Suprapubic skin (tissue), 4 donors: ENCODE measurements at regions not wholly inside any gene's neighbourhood (a gene's known extent, or its start where the extent isn't known, plus 50 kb on each side); places are given as distances from the start of the nearest gene placed in this dataset.

ENCODE experiments used
- DNase-seq, 2 donors: peaks; one replicate each; pipeline ENCODE4 v3.0.0-alpha.2; 2019; ENCODE audit warnings: low spot score in 2 of 2
- H3K27ac ChIP-seq: fragments of 200-600 bp; sonication (generic); one replicate; pipeline ENCODE4 v1.5.1; 2019
- H3K27me3 ChIP-seq: fragments of 200-600 bp; sonication (generic); one replicate; pipeline ENCODE4 v1.5.1; 2019
- H3K36me3 ChIP-seq: fragments of 200-600 bp; sonication (generic); one replicate; pipeline ENCODE4 v1.5.1; 2019
- H3K4me1 ChIP-seq: fragments of 200-600 bp; sonication (generic); one replicate; pipeline ENCODE4 v1.5.1; 2019
- H3K4me3 ChIP-seq: fragments of 200-600 bp; sonication (generic); one replicate; pipeline ENCODE4 v1.5.1; 2019; ENCODE audit warnings: mild to moderate bottlenecking
- H3K9me3 ChIP-seq: fragments of 200-600 bp; sonication (generic); one replicate; pipeline ENCODE4 v1.5.1; 2019
- CTCF ChIP-seq, 2 donors: fragments of 200-600 bp in 1 of 2; fragments of 450-650 bp in 1 of 2; sonication (generic) in 1 of 2; IDR thresholded peaks; one replicate each; pipeline ENCODE4 v1.5.1; 2016 to 2019; ENCODE audit warnings: antibody characterized with exemption in 2 of 2, mild to moderate bottlenecking in 1 of 2, moderate library complexity in 1 of 2
- EP300 ChIP-seq: sonication (generic); formaldehyde crosslinking; IDR thresholded peaks from one replicate; pipeline ENCODE4 v1.6.1; 2017; ENCODE audit warnings: antibody characterized with exemption
- POLR2A ChIP-seq, 2 donors: fragments of 450-650 bp; IDR thresholded peaks; one replicate each; pipeline ENCODE4 v1.6.1; 2017; ENCODE audit warnings: antibody characterized with exemption in 2 of 2, mild to moderate bottlenecking in 2 of 2, moderate library complexity in 2 of 2
- POLR2AphosphoS5 ChIP-seq, 3 donors: sonication (generic); formaldehyde crosslinking; IDR thresholded peaks; one replicate each; pipeline ENCODE4 v1.6.1; 2017; ENCODE audit warnings: antibody characterized with exemption in 3 of 3
- WGBS: methylation state at CpG from one replicate; pipeline ENCODE4 v1.1.5; 2018; 5-methylcytosine and 5-hydroxymethylcytosine counted together

- H3K27ac ChIP-seq, result no peak overlapping the region
- WGBS, result 61% methylated on average over 3 of the region's 3 CpGs
Observed at GRCh38 chr3:154542837-154543236, 112.8 kb upstream of the GPR149 start.

GRCh38 chr3:154540950-154541604 is 111.1 kb upstream of the GPR149 start:
- Histone ChIP-seq H3K27me3 (no peaks in the 10 kb centered on the region), H3K27ac (no peak overlapping the region), H3K4me3 (no peak overlapping the region), H3K36me3 (no peaks in the 10 kb centered on the region), H3K4me1 (no peaks in the 10 kb centered on the region), H3K9me3 (no peaks in the 10 kb centered on the region)
- no peak for DNase-seq
- 89% methylated on average over 2 of the region's 2 CpGs for WGBS
- no peak for TF ChIP-seq POLR2A (IDR thresholded peaks at IDR 0.05)
- TF ChIP-seq EP300, result no peak
- no peak for TF ChIP-seq CTCF (IDR thresholded peaks at IDR 0.05)
- no peak for TF ChIP-seq POLR2AphosphoS5 (IDR thresholded peaks at IDR 0.05)

More at GRCh38 chr3:154542837-154543236, 112.8 kb upstream of the GPR149 start:
- no peak overlapping the region for H3K4me3 ChIP-seq
- no peaks in the 10 kb centered on the region for H3K27me3 ChIP-seq
- H3K4me1 ChIP-seq, result no peaks in the 10 kb centered on the region
- TF ChIP-seq POLR2A (IDR thresholded peaks at IDR 0.05), result no peak
- TF ChIP-seq EP300, result no peak
- no peak for DNase-seq
- no peaks in the 10 kb centered on the region for H3K9me3 ChIP-seq
- no peaks in the 10 kb centered on the region for H3K36me3 ChIP-seq

DNA sequence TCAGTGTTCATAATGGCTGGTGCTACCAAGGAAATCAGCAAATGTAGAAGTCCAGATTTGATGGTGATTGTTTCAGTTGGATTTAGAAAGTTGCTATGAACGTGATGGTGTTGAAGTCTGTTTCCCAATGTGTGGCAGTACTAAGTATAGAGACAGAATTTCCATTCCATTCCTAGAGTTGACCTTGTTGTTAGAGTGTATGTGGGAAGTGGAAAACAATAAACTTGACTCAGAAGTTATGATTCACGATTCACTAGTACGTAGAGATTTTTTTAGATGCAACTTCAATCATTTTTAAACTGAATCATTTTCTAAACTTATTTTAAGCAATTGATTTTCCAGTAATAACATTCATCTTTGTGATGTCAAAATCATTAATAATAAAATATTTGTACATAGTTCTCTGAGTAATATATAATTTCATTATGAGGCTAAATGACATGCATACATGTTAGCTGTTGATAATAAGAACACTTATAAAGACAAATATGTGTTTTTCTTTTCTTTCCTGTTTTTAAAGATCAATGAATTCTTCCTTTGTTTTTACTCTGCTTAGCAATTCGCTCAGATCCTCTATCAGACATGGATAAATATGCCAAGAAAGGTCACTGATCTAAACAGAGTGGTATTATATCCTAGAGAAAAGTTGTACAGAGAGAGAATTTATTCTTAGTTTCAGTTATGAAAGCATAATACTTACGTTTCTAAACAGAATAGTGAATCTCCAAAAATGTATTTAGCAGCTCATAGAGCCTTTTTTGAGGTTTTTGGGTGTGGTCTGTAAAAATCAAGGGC is 108.8 kb upstream of the GPR149 start:
- no peaks in the 10 kb centered on the region for H3K9me3 ChIP-seq
- no peaks in the 10 kb centered on the region for H3K27me3 ChIP-seq
- TF ChIP-seq POLR2A (IDR thresholded peaks at IDR 0.05), result no peak
- TF ChIP-seq POLR2AphosphoS5 (IDR thresholded peaks at IDR 0.05), result no peak
- TF ChIP-seq CTCF (IDR thresholded peaks at IDR 0.05), result no peak
- no peak for TF ChIP-seq EP300
- H3K36me3 ChIP-seq, result no peaks in the 10 kb centered on the region
- no peak for DNase-seq
- WGBS, result 66% methylated on average over 5 of the region's 5 CpGs
- no peak overlapping the region for H3K27ac ChIP-seq
- H3K4me1 ChIP-seq, result no peaks in the 10 kb centered on the region
- H3K4me3 ChIP-seq, result no peak overlapping the region

DNA sequence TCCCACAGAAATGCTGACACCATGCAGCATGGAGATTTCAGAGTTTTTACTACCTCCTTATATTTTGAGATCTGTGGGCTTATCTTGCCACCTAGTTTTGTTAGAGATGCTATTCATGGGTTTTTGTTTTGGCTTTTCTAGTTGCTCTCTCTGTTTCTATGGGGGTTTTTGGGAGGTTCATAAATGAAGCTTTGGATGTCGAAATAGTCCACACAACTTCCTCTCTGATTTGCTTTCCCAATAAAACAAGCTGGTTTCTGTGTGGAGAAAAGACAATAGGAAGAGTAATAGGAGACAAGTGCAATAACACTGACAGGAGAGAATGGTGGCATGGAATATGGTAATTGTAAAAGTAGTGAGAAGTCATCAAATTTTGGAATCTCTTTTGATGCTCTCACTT is 106.8 kb upstream of the GPR149 start:
- TF ChIP-seq EP300, result no peak
- TF ChIP-seq POLR2AphosphoS5 (IDR thresholded peaks at IDR 0.05), result no peak
- no peak for TF ChIP-seq CTCF (IDR thresholded peaks at IDR 0.05)
- no peaks in the 10 kb centered on the region for H3K36me3 ChIP-seq
- no peaks in the 10 kb centered on the region for H3K9me3 ChIP-seq
- 82% methylated on average over 1 of the region's 1 CpG for WGBS
- no peak for DNase-seq
- H3K4me1 ChIP-seq, result no peaks in the 10 kb centered on the region
- no peak overlapping the region for H3K27ac ChIP-seq
- no peaks in the 10 kb centered on the region for H3K27me3 ChIP-seq
- H3K4me3 ChIP-seq, result no peak overlapping the region

- no peaks in the 10 kb centered on the region for H3K9me3 ChIP-seq
- peaks cover 3% of the 10 kb centered on the region for H3K4me1 ChIP-seq
- no peak for DNase-seq
- H3K4me3 ChIP-seq, result no peak overlapping the region
- TF ChIP-seq POLR2AphosphoS5 (IDR thresholded peaks at IDR 0.05) (no peak), POLR2A (IDR thresholded peaks at IDR 0.05) (no peak)
- H3K36me3 ChIP-seq, result no peaks in the 10 kb centered on the region
- H3K27ac ChIP-seq, result no peak overlapping the region
- no peaks in the 10 kb centered on the region for H3K27me3 ChIP-seq
Observed at GRCh38 chr3:154522036-154522602, 92.1 kb upstream of the GPR149 start.

DNA sequence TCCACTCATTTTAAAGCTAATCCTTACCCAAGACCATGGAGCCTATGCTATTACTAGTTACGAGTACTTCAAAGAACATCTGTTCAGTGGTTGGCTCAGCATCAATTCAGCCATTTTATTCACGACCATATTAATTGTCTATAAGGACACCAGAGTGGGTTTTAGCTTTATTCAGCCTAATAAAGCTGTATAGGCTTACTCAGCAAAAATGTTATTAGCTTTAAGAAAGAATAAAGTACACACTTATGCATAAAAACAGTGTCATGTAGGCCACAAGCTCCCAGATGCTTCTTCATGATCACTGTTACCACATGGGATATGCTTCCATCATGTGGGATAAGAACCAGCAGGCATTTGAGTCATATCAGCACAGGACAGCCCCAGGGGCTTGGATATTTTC is 87.4 kb upstream of the GPR149 start:
- Histone ChIP-seq H3K27ac (no peak overlapping the region), H3K36me3 (no peaks in the 10 kb centered on the region), H3K27me3 (no peaks in the 10 kb centered on the region), H3K9me3 (no peaks in the 10 kb centered on the region), H3K4me3 (no peak overlapping the region), H3K4me1 (peaks cover 3% of the 10 kb centered on the region)
- TF ChIP-seq CTCF (IDR thresholded peaks at IDR 0.05), result no peak
- TF ChIP-seq POLR2A (IDR thresholded peaks at IDR 0.05), result no peak
- no peak for TF ChIP-seq EP300
- no peak for TF ChIP-seq POLR2AphosphoS5 (IDR thresholded peaks at IDR 0.05)
- DNase-seq, result no peak
- WGBS, result 54% methylated on average over 2 of the region's 2 CpGs
